ENCODE measurements at regions not wholly inside any gene's neighbourhood (a gene's known extent, or its start where the extent isn't known, plus 50 kb on each side); places are given as distances from the start of the nearest gene placed in this dataset.

DNA sequence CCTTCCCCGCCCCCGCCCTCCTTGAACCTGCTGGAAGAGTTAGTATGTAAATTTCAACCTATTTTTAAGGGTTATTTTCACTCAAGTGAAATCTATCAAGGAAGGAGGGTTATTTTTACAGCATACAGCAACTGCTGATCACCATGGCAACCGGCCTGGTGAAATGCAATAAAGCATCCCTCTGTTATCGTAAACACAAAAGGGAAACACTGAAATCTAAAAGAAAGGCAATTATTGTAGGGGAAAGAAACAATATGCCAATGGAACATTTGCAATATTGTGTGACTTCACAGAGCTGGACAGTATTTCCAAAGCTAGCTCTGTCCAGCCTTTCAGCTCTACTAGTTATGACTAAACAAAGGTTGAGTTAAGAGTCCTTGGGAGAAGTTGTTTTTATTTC is 588.3 kb upstream of the PBX1 start:
- Histone ChIP-seq H3K4me3 (replicated peaks; ENCODE audit: insufficient read depth, low read length) (no peak overlapping the region), H3K27me3 (ENCODE audit: insufficient read depth, poor library complexity, severe bottlenecking) (no peaks in the 10 kb centered on the region), H3K27ac (replicated peaks) (no peak overlapping the region)
- TF ChIP-seq, protein P1, sequence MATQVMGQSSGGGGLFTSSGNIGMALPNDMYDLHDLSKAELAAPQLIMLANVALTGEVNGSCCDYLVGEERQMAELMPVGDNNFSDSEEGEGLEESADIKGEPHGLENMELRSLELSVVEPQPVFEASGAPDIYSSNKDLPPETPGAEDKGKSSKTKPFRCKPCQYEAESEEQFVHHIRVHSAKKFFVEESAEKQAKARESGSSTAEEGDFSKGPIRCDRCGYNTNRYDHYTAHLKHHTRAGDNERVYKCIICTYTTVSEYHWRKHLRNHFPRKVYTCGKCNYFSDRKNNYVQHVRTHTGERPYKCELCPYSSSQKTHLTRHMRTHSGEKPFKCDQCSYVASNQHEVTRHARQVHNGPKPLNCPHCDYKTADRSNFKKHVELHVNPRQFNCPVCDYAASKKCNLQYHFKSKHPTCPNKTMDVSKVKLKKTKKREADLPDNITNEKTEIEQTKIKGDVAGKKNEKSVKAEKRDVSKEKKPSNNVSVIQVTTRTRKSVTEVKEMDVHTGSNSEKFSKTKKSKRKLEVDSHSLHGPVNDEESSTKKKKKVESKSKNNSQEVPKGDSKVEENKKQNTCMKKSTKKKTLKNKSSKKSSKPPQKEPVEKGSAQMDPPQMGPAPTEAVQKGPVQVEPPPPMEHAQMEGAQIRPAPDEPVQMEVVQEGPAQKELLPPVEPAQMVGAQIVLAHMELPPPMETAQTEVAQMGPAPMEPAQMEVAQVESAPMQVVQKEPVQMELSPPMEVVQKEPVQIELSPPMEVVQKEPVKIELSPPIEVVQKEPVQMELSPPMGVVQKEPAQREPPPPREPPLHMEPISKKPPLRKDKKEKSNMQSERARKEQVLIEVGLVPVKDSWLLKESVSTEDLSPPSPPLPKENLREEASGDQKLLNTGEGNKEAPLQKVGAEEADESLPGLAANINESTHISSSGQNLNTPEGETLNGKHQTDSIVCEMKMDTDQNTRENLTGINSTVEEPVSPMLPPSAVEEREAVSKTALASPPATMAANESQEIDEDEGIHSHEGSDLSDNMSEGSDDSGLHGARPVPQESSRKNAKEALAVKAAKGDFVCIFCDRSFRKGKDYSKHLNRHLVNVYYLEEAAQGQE (IDR thresholded peaks at IDR 0.05; ENCODE audit: insufficient replicate concordance, low read depth), result peak; percentile 60
- no peak for TF ChIP-seq POLR2AphosphoS5 (IDR thresholded peaks at IDR 0.05; ENCODE audit: low read depth)
- DNase-seq (ENCODE audit: low read depth in 1 of 2, low spot score in 1 of 2), result no peak

DNA sequence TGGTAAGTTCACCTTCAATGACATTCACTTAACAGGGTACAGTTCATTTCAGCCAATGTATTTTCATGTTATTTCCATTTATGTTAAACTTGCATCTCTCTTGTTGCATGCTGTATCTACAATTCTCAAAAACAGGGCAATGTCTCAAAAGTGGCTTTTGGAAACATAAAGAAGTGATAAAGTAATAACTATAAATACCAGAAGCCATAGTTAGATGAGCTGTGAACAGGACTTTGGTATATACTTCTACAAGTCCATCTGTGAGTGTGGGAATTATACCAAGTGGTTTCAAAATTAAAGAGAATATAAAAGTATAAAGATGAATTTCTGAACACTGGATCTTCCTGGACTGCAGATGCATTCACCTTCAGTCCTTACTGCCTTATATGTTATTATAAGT is 585.4 kb upstream of the PBX1 start:
- no peak overlapping the region for H3K27ac ChIP-seq (replicated peaks)
- no peak for DNase-seq (ENCODE audit: low read depth in 1 of 2, low spot score in 1 of 2)

DNA sequence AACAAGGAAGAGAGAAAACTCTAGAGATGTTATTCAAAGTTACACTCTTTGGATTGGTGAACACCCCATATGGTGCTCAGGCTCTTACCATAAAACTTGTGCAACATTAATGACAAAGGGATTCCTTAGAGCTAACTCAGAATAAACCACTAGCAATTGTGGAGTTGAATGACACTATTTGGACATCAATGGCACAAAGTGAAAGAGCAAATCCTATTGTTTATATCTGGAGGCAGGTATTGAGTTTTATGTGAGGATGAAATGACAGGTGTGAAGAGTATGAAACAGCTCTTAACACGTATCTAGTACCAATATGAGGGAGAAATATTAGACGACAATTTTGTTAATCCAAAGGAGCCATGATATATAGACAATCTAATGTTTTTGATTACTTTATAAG is 584.9 kb upstream of the PBX1 start:
- no peak overlapping the region for H3K4me3 ChIP-seq (replicated peaks; ENCODE audit: insufficient read depth, low read length)
- DNase-seq (ENCODE audit: low read depth in 1 of 2, low spot score in 1 of 2), result no peak
- H3K27me3 ChIP-seq (ENCODE audit: insufficient read depth, poor library complexity, severe bottlenecking), result no peaks in the 10 kb centered on the region
- no peak overlapping the region for H3K27ac ChIP-seq (replicated peaks)
- TF ChIP-seq GABPA (IDR thresholded peaks at IDR 0.05; ENCODE audit: low read depth) (no peak), SPI1 (IDR thresholded peaks at IDR 0.05; ENCODE audit: borderline replicate concordance, low read depth) (no peak), POLR2AphosphoS5 (IDR thresholded peaks at IDR 0.05; ENCODE audit: low read depth) (no peak)
- TF ChIP-seq, protein P1 (IDR thresholded peaks at IDR 0.05; ENCODE audit: insufficient replicate concordance, low read depth), result no peak
- TF ChIP-seq, protein P2, sequence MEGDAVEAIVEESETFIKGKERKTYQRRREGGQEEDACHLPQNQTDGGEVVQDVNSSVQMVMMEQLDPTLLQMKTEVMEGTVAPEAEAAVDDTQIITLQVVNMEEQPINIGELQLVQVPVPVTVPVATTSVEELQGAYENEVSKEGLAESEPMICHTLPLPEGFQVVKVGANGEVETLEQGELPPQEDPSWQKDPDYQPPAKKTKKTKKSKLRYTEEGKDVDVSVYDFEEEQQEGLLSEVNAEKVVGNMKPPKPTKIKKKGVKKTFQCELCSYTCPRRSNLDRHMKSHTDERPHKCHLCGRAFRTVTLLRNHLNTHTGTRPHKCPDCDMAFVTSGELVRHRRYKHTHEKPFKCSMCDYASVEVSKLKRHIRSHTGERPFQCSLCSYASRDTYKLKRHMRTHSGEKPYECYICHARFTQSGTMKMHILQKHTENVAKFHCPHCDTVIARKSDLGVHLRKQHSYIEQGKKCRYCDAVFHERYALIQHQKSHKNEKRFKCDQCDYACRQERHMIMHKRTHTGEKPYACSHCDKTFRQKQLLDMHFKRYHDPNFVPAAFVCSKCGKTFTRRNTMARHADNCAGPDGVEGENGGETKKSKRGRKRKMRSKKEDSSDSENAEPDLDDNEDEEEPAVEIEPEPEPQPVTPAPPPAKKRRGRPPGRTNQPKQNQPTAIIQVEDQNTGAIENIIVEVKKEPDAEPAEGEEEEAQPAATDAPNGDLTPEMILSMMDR (IDR thresholded peaks at IDR 0.05; ENCODE audit: insufficient read depth, low read length), result no peak

More for the DNA sequence above, 585.4 kb upstream of the PBX1 start:
- Histone ChIP-seq H3K27me3 (ENCODE audit: insufficient read depth, poor library complexity, severe bottlenecking) (no peaks in the 10 kb centered on the region), H3K4me3 (replicated peaks; ENCODE audit: insufficient read depth, low read length) (no peak overlapping the region)
- TF ChIP-seq GABPA (IDR thresholded peaks at IDR 0.05; ENCODE audit: low read depth), result no peak
- TF ChIP-seq, protein P2 (IDR thresholded peaks at IDR 0.05; ENCODE audit: insufficient read depth, low read length), result no peak

- no peak for DNase-seq (ENCODE audit: low read depth in 1 of 2, low spot score in 1 of 2)
- H3K4me3 ChIP-seq (replicated peaks; ENCODE audit: insufficient read depth, low read length), result no peak overlapping the region
- no peaks in the 10 kb centered on the region for H3K27me3 ChIP-seq (ENCODE audit: insufficient read depth, poor library complexity, severe bottlenecking)
- TF ChIP-seq POLR2AphosphoS5 (IDR thresholded peaks at IDR 0.05; ENCODE audit: low read depth) (no peak), GABPA (IDR thresholded peaks at IDR 0.05; ENCODE audit: low read depth) (no peak), SPI1 (IDR thresholded peaks at IDR 0.05; ENCODE audit: borderline replicate concordance, low read depth) (no peak)
- TF ChIP-seq, protein P1 (IDR thresholded peaks at IDR 0.05; ENCODE audit: insufficient replicate concordance, low read depth), result no peak
- TF ChIP-seq, protein P2 (IDR thresholded peaks at IDR 0.05; ENCODE audit: insufficient read depth, low read length), result no peak
- no peak overlapping the region for H3K27ac ChIP-seq (replicated peaks)
These were observed 578.6 kb upstream of the PBX1 start for GRCh38 chr1:163980394-163980793.

Measured in HL-60 (cell line).